ENCODE measurements at regions not wholly inside any gene's neighbourhood (a gene's known extent, or its start where the extent isn't known, plus 50 kb on each side); places are given as distances from the start of the nearest gene placed in this dataset.
"Not testable (repeated sequence)": the region's sequence is repeated elsewhere in the genome, so short reads cannot be mapped to it uniquely, and the experiment has no call there.

DNA sequence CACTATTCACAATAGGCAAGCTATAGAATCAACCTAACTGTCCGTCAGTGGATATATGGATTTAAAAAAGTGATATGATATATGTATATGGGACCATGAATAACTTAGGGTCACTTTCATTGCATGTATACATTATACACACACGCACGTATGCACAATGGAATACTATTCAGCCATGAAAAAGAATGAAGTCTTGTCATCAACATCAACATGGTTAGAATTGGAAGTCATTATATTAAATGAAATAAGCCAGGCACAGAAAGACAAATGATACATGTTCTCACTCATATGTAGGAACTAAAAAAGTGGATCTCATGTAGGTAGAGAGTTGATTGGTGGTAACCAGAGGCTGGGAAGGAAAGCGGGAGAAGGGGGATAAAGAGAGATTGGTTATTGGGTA, 234.3 kb downstream of the VRK1 start:
- no peak for DNase-seq (ENCODE audit: low spot score)

DNA sequence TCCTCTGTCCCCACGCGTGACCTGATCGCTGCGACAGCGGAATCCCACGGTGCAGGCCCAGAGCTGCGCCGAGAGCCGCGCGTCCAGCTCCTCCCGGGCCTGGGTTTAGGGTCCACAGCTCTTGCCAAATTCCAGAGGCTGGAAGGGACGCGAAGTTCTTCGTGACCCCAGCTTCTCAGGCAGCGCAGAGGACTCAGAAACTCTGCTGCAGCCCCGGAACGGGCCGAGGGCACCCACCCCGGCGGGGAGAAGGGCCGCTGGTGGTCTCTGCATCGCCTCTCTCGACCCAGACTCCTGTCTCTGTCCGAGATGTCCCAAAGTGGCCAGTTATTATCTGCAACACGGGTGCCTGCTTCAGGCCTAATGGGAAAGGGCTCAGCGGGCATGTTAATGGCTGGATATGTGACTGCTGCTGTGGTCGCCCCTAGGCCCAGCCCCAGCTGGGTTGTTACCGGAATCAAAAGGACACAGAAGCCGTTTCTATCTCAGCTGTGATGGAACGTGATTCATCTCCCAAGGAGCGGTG, 236.4 kb downstream of the VRK1 start:
- no peak for DNase-seq (ENCODE audit: low spot score)

DNA sequence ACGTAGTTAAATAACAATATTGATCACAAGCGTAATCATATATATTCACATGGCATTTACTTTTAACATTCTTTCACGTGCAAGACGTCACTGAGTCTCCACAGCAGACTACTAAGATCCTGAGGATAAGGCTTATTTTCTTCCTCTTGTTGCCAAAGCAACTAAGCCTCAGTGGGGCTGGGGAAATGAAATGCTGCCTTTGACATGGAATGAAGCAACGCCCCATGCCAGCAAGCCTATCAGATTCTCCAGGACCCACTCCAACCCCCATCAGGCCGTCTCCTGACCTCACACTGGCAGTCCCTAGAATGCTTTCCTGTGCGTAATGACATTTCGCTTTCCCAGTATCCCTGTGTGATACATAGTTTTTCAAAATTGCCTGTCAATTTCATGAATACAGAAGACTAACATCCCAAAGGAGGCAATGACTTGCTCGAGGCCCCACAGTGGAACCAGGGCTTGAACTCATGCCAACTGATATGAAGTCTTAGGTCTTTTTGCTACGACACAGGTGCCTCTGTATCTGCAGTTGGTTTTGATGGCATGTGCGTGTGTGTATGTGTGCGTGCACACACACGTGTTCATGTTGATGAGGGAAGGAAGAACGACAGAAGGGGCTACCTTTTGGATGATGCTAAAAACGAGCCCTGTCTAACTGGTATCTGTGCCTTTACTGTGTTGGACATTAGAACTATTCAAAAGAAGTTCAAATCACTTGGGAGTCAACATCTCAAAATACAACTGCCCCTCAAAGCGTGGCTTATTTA, 239.1 kb downstream of the VRK1 start:
- DNase-seq (ENCODE audit: low spot score): no peak

DNA sequence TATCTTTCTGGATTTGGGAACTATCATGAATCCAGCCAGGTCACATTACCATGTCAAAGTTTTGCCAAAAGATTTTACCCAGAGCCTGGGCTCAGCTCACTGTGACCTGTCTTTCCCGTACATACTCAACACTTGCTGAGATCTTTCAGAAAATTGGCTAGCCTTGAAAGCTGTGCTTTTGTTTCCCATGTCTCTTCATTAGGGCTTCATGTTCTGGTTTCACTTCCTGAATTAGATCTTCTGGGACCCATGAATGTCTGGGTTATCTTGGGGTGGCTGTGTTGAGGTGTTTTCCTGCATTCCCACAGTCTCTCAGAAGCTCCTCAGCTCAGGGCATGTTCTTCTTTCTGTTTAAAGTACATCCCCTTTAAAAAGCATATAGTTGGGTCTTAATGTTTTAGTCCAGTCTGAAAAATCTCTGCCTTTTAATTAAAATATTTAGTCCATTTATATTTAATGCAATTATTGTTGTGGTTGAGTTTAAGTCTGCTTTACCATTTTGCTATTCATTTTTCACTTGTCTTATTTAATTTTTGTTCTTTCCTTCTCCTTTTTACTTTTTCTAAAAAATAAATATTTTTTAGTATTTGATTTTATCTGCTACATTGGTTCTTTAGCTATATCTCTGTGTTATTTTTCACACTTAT, 242.7 kb downstream of the VRK1 start:
- DNase-seq (ENCODE audit: low spot score): no peak

DNA sequence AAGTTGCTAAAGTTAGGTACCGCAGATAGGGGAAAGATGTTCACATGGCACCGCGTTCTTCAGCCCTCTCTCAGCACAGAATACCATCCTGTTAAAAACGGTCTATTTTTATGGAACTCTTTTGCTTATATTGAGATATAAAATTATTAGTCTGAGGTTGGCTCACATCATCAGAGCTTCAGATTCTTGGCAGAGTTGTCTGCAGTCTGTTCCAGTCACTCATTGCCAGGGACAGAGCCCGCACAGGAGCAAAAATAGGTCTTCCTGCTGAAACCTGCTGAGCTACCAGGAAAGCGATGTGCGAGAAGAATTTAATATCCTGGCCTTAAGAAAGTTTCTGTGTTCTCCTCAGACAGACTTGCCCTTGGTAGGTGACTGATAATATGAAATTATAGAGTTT, 249.8 kb downstream of the VRK1 start:
- no peak for DNase-seq (ENCODE audit: low spot score)

DNA sequence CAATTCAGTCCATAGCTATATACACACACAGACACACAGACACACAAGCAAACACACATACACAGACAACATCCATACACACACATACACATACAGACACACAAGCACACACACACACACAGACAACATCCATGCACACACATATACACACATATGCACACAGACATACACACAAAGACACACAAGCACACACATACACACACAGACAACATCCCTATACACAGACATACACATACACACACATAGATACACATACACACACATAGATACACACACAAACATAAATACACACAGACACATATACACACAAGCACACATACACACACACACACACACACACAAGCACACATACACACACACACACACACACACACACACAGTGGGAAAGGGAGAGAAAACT, 254.8 kb downstream of the VRK1 start:
- DNase-seq (ENCODE audit: low spot score): no peak

DNA sequence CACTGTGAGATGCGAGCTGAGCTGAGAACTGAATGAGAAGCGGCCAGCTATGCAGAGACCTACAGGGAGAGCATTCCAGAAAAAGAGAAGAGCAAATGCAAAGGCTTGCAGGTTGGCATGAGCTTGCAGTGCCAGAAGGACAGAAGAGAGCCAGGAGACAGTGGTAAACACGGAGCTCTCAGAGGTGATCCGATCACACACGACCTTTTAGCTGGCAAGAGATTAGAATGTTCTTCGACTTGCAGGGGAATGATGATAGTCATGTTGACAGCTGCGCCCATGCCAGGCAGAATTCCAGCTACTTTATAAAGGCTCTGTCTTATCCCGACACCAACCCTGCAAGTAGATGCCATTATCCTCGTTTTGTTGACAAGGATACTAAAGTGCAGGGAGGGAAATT, 256.8 kb downstream of the VRK1 start:
- DNase-seq (ENCODE audit: low spot score): no peak

DNA sequence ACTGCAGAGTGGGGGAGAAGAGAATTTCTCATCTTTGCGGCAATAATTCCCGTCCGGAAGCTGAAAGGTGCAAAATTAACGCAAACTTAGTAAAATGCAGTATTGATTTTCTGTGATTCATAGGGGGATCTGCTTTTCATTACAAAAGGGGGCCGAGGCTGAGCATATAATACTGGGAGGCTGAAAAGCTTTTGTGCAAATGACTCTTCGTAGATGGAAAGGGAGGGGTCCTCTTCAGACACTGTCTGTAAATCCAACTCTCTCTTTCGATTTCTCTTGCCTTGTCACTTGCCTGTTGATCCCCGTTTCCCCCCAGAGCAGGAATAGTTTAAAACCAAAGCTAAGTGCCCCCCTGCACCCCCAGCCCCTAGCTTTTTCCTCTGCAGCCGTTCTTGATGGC, 258.2 kb downstream of the VRK1 start:
- no peak for DNase-seq (ENCODE audit: low spot score)

DNA sequence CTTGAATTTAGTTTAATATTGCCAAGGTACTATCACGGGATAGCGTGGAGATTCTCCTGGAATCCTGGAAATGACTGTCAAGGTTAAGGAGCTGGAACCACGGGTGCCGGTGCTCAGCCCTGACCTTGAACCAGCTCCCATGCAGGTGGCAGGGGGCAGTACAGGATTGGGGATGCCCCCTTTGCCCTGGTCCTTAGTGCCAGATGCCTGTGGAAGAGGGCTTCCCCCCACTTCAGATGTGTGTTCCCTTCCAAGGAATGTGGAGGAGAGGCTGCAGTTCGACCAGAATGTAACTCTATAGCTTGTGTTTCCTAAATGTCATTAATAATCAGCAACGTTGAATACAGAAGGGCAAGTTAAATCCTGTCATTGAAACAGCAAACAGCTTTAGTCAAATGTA, 258.9 kb downstream of the VRK1 start:
- no peak for DNase-seq (ENCODE audit: low spot score)

DNA sequence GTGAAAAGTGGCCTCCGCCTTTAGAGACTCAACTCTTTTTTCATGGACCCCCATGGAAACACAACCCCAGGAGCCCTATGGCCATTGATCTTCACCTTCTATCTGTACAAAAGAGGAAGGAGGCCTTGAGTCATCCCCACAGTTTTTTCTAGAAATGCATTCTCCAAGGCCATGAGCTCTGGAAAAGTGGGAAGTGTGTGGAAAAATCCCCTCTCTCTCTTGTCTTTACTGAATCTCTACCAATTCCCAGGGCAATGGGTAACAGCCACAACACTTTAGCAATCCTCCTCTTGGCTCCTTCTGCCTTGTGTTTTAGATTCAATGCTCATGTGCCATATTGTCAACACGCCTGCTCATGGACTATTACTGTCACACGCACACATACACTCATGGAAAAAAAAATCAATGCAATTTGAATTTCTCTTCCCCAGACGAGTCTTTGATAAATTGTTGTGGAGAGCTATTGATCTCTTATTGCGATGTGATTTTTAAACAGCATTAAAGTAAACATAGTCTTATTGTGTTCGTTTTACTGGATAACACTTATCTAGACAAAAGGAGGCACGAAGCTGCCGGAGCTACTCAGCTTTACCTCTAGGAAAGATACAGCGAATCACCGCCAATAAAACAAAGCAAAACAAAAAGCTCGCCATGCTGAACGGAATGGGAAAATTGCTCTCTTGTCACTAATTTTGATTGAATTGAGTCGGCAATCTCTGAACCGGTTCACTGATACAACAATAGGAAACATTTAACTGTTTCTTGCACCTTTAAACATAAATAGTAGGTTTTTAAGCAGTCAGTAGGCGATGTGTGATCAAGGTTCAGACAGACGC, 260.3 kb downstream of the VRK1 start:
- no peak for DNase-seq (ENCODE audit: low spot score)

DNA sequence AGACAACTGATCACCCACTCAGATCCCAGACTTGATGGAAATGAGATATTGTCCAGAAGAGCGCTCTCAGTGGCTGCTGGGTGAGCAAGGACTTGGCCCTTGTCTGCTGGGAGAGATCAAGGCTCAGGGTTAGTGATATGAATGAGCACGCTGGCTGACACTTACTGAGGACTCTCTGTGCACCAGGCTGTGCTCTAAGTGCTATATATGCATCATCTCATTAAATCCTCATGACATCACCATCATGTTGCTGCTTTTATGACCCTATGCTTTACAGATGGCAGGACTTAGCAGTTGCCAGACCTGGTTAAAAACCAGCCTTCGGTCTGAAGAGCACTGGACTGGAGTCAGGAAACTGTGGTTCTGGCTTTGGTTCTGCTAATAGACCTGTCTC, 260.9 kb downstream of the VRK1 start:
- DNase-seq (ENCODE audit: low spot score): no peak

DNA sequence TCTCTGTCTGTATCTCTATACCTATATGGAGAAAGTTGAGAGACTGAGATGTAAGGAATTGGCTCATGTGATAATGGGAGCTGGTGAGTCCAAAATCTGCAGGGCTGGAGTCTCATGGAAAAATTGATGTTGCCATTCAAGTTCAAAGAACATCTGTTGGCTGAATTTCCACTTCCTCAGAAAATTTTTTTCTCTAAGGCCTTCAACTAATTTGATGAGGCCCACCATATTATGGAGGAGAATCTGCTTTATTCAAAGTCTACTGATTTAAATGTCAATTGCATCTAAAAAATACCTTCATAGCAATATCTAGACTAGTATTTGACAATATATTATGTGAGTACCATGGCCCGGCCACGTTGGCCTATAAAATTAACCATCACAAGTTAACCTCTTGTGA, 261.4 kb downstream of the VRK1 start:
- no peak for DNase-seq (ENCODE audit: low spot score)

DNA sequence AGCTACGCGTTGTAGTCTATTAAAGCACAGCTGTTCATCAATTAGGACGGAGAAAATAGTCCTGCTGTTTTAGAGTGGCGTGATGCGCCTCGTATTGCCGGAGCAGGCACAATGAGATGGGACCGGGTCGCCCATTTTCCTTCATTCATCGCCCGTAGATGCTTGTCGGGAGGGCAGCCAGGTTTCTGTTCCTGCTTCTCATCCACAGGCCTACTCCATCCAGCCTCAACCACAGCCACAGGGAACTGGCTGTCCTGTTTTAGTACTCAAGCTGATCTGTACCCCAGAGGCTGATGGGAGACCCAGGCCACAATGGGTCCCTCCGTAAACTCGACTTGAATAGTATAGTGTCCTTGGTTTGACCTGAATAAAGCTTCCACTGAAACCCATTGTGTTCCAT, 264.0 kb downstream of the VRK1 start:
- DNase-seq (ENCODE audit: low spot score): no peak

DNA sequence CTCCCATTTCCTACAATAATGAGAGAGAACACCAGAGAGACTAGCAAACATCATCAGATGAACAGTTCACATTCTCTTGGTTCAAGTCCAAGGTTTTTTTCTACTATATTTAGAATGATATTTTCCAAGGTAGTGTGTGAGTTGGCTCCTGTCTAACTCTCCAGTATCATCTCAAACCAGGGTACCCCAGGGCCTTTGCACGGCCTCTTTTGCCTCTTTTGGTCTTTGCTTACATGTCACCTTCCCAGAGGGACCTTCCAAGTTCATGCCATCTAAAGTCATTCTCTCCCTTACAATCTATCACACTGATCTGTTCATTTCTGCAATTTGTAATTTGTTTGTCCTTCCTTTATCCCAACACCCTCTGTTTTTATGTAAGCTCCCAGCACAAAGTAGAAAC, 264.5 kb downstream of the VRK1 start:
- DNase-seq (ENCODE audit: low spot score): no peak

DNA sequence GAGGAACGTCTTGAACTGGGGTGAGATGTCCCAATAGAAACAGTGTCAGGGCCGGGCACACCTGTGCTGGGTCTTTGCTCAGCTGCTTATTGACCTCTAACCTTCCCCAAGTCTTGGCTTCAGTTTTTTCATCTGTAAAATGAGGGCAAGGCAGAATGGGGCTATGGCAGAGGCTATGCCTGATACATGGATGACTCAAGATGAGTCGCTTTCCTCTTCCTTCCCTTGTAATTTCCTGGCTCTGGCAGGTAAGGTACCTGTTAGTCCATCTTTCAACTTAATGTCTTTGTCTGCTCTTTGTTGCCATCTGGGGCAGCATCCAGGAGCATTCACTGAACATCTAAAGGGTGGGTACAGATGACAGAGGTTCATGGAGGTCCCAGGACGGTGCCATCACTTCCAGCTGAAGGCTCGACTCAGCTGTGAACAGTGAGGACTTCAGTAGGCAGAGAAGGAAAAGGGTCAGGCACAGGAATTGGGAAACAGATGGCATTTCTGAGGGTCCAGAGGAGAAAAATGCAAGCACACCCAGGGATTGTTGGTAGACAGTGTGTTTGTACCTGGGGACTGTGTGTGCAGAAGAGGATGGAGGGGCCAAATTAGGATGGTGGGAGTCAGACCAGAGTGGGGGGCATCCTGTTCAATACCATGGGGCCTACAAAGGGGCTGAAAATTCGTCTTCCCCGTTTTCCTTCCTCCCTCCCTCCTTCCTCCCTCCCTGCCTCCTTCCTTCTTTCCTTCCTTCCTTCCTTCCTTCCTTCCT, 268.3 kb downstream of the VRK1 start:
- no peak for DNase-seq (ENCODE audit: low spot score)

DNA sequence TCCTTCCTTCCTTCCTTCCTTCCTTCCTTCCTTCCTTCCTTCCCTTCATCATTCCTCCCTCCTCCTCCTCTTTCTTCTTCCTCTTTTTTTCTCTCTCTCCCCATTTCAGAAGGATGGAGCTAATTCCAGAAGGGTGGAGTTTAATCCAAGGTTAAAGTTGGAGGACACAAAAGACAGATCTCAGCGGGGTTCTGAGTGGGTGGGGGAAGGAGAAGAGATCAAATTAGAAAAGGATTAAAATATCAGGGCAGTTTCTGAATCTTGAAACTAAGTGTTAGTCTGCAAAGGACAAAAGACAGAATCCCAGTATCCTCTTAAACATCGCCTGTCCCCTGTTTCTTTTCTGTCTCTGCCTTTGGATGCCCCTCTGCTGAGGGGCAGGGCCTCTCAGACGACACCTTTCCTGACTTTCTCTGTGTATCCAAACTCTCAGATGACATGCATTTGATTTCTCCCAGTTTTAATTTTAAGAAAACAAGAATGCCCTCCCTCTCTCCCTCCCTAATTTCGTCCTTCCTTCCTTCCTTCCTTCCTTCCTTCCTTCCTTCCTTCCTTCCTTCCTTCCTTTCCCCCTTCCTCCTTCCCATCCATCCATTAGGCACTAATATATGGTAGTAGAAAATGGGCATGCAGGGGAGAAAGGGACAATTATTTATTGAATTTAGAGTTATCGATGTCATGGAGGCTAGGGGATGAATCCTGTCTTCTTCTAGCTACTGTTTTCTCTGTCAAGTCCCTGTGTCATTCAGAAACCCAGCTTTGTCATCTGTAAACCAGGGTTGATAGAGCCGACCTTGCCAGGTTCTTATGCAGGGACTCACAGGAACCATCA, 269.1 kb downstream of the VRK1 start:
- no peak for DNase-seq (ENCODE audit: low spot score)

DNA sequence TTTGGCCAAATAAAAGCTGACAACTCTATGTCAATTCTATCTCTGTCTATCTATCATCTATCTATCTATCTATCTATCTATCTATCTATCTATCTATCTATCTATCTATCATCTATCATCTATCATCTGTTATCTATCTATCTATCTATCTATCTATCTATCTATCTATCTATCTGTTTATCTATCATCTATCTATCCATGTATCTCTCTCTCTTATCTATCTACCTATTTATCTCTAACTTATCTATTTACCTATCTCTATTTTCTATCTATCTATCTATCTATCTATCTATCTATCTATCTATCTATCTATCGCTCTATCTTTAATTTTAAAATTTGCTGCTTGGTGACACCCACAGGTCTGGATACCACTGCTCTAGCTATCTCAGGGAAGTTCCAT, 271.1 kb downstream of the VRK1 start:
- DNase-seq (ENCODE audit: low spot score): not testable (repeated sequence)

DNA sequence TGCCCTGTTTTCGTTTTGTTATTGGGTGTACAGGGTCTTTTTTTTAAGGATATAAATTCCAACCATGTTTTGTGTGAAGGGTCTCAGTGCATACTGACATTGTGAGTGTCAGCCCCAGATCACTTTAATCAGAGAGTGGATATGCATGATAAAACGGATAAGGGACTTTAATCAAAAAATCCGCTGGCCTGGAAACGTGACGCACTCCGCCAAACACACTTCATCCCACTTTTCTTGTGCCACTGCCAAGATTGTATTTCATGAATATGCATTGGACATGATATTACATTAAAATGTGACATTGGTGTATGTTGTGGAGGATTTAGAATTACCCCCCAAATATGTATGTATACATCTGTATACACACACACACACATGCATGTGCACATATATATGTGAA, 273.1 kb downstream of the VRK1 start:
- DNase-seq (ENCODE audit: low spot score): no peak

DNA sequence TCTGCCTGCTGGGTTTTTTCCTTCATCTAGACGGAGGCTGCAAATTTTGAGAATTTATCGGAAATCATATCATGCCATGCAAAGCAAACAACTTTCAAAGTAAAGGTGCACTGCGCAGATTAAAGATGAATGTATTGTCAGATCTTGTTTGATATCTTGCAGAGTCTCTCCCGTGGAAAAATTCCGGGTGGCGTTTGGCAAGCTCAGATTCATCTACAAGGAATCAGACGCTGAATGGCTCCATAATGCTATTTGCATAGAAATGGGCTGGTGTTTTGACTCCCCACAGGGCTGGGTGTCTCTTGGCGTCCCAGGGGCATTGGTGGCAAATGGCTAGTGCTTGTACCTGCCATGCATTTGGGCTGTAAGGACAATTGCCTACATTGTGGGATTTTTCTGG, 274.0 kb downstream of the VRK1 start:
- DNase-seq (ENCODE audit: low spot score): no peak

DNA sequence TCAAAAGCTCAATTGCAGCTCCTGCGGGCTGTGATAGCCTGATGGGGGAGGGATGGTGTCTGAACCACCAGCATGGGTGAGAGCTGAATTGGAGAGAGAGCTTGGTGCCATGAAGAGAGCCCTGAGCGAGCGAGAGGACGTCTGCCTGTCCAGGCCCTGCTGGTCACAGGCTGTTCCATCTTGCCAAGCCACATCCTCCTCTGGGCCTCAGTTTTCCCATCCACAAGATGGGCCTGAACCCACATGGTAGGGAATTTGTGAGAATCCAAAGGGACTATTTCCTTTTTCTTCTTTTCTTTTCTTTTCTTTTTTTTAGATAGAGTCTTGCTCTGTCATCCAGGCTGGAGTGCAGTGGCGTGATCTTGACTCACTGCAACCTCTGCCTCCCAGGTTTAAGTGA, 276.4 kb downstream of the VRK1 start:
- DNase-seq (ENCODE audit: low spot score): no peak

DNA sequence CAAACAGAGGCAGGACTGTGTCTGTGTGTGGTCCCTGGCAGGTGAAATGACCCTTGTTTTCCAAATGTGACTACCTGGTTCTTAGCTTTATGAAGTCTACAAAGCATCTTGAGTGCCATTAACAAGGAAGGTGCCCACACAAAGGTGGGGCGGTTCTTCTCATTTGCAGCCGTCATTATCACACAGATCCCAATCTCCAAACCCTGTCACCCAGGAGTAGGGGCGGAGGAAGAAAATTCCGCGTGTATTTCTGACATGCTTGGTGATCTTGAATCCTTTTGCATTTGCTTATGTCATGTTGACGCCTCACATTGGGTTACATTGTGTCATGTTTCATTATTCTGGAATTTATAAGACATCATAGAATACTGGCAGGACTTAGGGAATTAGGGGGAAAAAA, 277.3 kb downstream of the VRK1 start:
- DNase-seq (ENCODE audit: low spot score): no peak
